Glomerular visceral epithelial cell (primary cell): ENCODE measurements at regions not wholly inside any gene's neighbourhood (a gene's known extent, or its start where the extent isn't known, plus 50 kb on each side); places are given as distances from the start of the nearest gene placed in this dataset.

Source experiments
- DNase-seq: peaks from one replicate; pipeline ENCODE4 v3.0.0-alpha.2; 2016; ENCODE audit errors: extremely low spot score

- DNase-seq, result no peak
Measured at GRCh38 chr3:23052208-23052607, 150.9 kb upstream of the UBE2E2 start.

- DNase-seq, result no peak
Measured at GRCh38 chr3:23052620-23053019, 150.5 kb upstream of the UBE2E2 start.

GRCh38 chr3:23055733-23056376, 147.3 kb upstream of the UBE2E2 start:
- DNase-seq, result peak; percentile 76

GRCh38 chr3:23062582-23062981, 140.5 kb upstream of the UBE2E2 start:
- DNase-seq, result no peak

- no peak for DNase-seq
Measured at GRCh38 chr3:23062982-23063381, 140.1 kb upstream of the UBE2E2 start.

- no peak for DNase-seq
Measured at GRCh38 chr3:23067116-23067515, 136.0 kb upstream of the UBE2E2 start.

GRCh38 chr3:23068016-23068728, 135.0 kb upstream of the UBE2E2 start:
- DNase-seq, result no peak

- DNase-seq, result no peak
Measured at GRCh38 chr3:23071296-23071695, 131.8 kb upstream of the UBE2E2 start.

GRCh38 chr3:23071758-23072157, 131.4 kb upstream of the UBE2E2 start:
- no peak for DNase-seq

GRCh38 chr3:23072693-23073092, 130.4 kb upstream of the UBE2E2 start:
- DNase-seq, result no peak

GRCh38 chr3:23073724-23074305, 129.3 kb upstream of the UBE2E2 start:
- DNase-seq, result peak; percentile 34

GRCh38 chr3:23075496-23075895, 127.6 kb upstream of the UBE2E2 start:
- DNase-seq, result peak; percentile 56

- DNase-seq, result no peak
Measured at GRCh38 chr3:23076437-23076836, 126.7 kb upstream of the UBE2E2 start.

- DNase-seq, result no peak
Measured at GRCh38 chr3:23077126-23077525, 126.0 kb upstream of the UBE2E2 start.

GRCh38 chr3:23078735-23079134, 124.4 kb upstream of the UBE2E2 start:
- no peak for DNase-seq

- no peak for DNase-seq
Measured at GRCh38 chr3:23079976-23080375, 123.2 kb upstream of the UBE2E2 start.

- no peak for DNase-seq
Measured at GRCh38 chr3:23083701-23084100, 119.4 kb upstream of the UBE2E2 start.

GRCh38 chr3:23084367-23084766, 118.8 kb upstream of the UBE2E2 start:
- DNase-seq, result no peak

- DNase-seq, result no peak
Measured at GRCh38 chr3:23085261-23085660, 117.9 kb upstream of the UBE2E2 start.

- no peak for DNase-seq
Measured at GRCh38 chr3:23086331-23086730, 116.8 kb upstream of the UBE2E2 start.

- DNase-seq, result no peak
Measured at GRCh38 chr3:23086831-23087230, 116.3 kb upstream of the UBE2E2 start.

GRCh38 chr3:23094412-23094811, 108.7 kb upstream of the UBE2E2 start:
- no peak for DNase-seq

GRCh38 chr3:23094890-23095462, 108.2 kb upstream of the UBE2E2 start:
- DNase-seq, result peak; percentile 70
